ENCODE measurements at regions not wholly inside any gene's neighbourhood (a gene's known extent, or its start where the extent isn't known, plus 50 kb on each side); places are given as distances from the start of the nearest gene placed in this dataset.
A peak's percentile ranks its signal among the peaks of the same experiment; 100 is the strongest.

GRCh38 chr7:53811555-53812079 is 730.6 kb upstream of the VSTM2A start (continued):
- TF ChIP-seq MNT (conservative IDR thresholded peaks at IDR 0.05) = peak; percentile 35 to 60; a peak in 2 of 4 replicates
- TF ChIP-seq ZNF121 (CRISPR knock-in tag; conservative IDR thresholded peaks at IDR 0.05) = no peak
- TF ChIP-seq RCOR1 (IDR thresholded peaks at IDR 0.05; ENCODE audit: borderline replicate concordance in 1 of 2, low read depth in 2 of 2, low read length in 2 of 2) = 0 out of 4 replicates have a peak, but pooled peaks of 1 of the 2 experiments have one; percentile 6
- no peak for TF ChIP-seq ZNF551 (CRISPR knock-in tag; IDR thresholded peaks at IDR 0.05)
- peak; percentile 67; the same call in 1 of the 2 replicates for TF ChIP-seq ATF6 (CRISPR knock-in tag; IDR thresholded peaks at IDR 0.05)
- TF ChIP-seq OTX1 (CRISPR knock-in tag; IDR thresholded peaks at IDR 0.05) = no peak
- peak; percentile 88 for TF ChIP-seq TAF1 (IDR thresholded peaks at IDR 0.05; ENCODE audit: control insufficient read depth, extremely low read depth, insufficient read depth, low read length, severe bottlenecking)
- TF ChIP-seq ZHX1 (conservative IDR thresholded peaks at IDR 0.05; ENCODE audit: low read length) = no peak
- no peak for TF ChIP-seq MXI1 (IDR thresholded peaks at IDR 0.05; ENCODE audit: low read depth, low read length)
- no peak for TF ChIP-seq AFF1 (IDR thresholded peaks at IDR 0.05; ENCODE audit: low read depth in 1 of 2, partially characterized antibody in 2 of 2)
- no peak for TF ChIP-seq IRF9 (tag; IDR thresholded peaks at IDR 0.05)
- peak; percentile 35 to 69 for TF ChIP-seq E2F6 (IDR thresholded peaks at IDR 0.05; ENCODE audit: borderline replicate concordance in 1 of 2, extremely low read depth in 1 of 2, insufficient read depth in 1 of 2, insufficient read length in 1 of 2, low read depth in 1 of 2, low read length in 1 of 2, poor library complexity in 1 of 2, severe bottlenecking in 1 of 2)
